ENCODE measurements at regions not wholly inside any gene's neighbourhood (a gene's known extent, or its start where the extent isn't known, plus 50 kb on each side); places are given as distances from the start of the nearest gene placed in this dataset.

GRCh38 chr21:27648560-27648959, 681.7 kb upstream of the ADAMTS5 start:
- ChIA-PET POLR2A (no interaction called here), CTCF (no interaction called here)
- Histone ChIP-seq H3K27ac (ENCODE audit: low read depth, low read length) (no peak overlapping the region), H3K36me3 (ENCODE audit: control insufficient read depth in 2 of 3, insufficient read depth in 3 of 3, low read length in 3 of 3) (no peaks in the 10 kb centered on the region), H3K4me3 (ENCODE audit: low read length) (no peak overlapping the region), H3K27me3 (ENCODE audit: control insufficient read depth in 2 of 2, insufficient read depth in 2 of 2, low read length in 2 of 2) (no peaks in the 10 kb centered on the region), H3K4me1 (ENCODE audit: control insufficient read depth in 2 of 2, insufficient read depth in 2 of 2, low read length in 2 of 2) (no peaks in the 10 kb centered on the region), H3K9me3 (ENCODE audit: control insufficient read depth in 2 of 3, low read length in 3 of 3) (no peaks in the 10 kb centered on the region)
- DNase-seq (no peak), ATAC-seq (no peak)
- Mint-ChIP-seq H3K27me3 (peaks cover 0 to 2% (median 0%) of the 10 kb centered on the region in 5 donors), H3K4me1 (no peaks in the 10 kb centered on the region), H3K4me3 (no peak overlapping the region), H3K9me3 (peaks cover 0 to 12% (median 0%) of the 10 kb centered on the region in 11 donors), H3K36me3 (no peaks in the 10 kb centered on the region), H3K27ac (no peak overlapping the region)
- intact Hi-C loops (cut with micrococcal nuclease): no loop called here

DNA sequence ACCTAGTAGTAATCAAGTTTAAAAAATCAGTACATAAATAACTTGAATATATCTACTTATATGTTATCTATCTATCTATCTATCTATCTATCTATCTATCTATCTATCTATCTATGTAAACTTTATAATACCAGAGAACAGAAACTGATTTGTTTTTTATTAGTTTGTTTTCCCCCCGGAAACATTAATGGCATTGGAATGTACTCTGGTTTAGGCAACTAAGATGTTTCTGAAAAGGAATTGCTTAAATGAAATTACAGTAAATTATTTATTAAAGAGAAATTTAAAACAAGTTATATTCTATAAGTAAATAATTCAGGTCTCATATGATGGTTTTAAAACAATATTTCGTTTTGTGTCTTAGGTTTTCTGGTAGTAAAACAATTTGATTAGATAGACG, 681.0 kb upstream of the ADAMTS5 start:
- Mint-ChIP-seq H3K4me1 (no peaks in the 10 kb centered on the region), H3K36me3 (no peaks in the 10 kb centered on the region), H3K27ac (no peak overlapping the region), H3K4me3 (no peak overlapping the region), H3K9me3 (peaks cover 0 to 12% (median 0%) of the 10 kb centered on the region in 11 donors), H3K27me3 (peaks cover 0 to 2% (median 0%) of the 10 kb centered on the region in 5 donors)
- intact Hi-C loops (cut with micrococcal nuclease): no loop called here
- DNase-seq: no peak
- Histone ChIP-seq H3K27me3 (ENCODE audit: control insufficient read depth in 2 of 2, insufficient read depth in 2 of 2, low read length in 2 of 2) (no peaks in the 10 kb centered on the region), H3K4me3 (ENCODE audit: low read length) (no peak overlapping the region), H3K27ac (ENCODE audit: low read depth, low read length) (no peak overlapping the region), H3K36me3 (ENCODE audit: control insufficient read depth in 2 of 3, insufficient read depth in 3 of 3, low read length in 3 of 3) (no peaks in the 10 kb centered on the region), H3K4me1 (ENCODE audit: control insufficient read depth in 2 of 2, insufficient read depth in 2 of 2, low read length in 2 of 2) (no peaks in the 10 kb centered on the region), H3K9me3 (ENCODE audit: control insufficient read depth in 2 of 3, low read length in 3 of 3) (no peaks in the 10 kb centered on the region)
- CTCF ChIA-PET: no interaction called here
- no peak for ATAC-seq
- POLR2A ChIA-PET: no interaction called here

DNA sequence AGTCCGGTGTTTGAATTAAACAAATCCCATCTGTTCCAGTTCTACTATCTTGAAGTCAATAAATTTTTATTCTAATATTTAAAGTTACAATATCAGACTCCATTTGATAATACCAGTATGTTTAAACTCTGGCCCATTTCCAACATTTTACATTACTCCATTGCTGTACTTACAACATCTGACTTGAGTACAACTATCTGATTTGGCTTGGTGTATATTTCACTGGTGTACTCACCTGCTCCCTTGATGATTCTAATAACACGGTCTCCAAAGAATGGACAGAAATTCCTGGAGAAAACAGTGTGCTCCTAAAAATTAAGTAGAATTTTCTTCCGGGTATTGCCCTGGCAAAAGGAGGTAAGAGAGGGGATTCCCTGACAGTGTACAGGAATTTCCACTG, 680.5 kb upstream of the ADAMTS5 start:
- H3K4me3 Mint-ChIP-seq: no peak overlapping the region
- Histone ChIP-seq H3K9me3 (ENCODE audit: control insufficient read depth in 2 of 3, low read length in 3 of 3) (no peaks in the 10 kb centered on the region), H3K36me3 (ENCODE audit: control insufficient read depth in 2 of 3, insufficient read depth in 3 of 3, low read length in 3 of 3) (no peaks in the 10 kb centered on the region), H3K27me3 (ENCODE audit: control insufficient read depth in 2 of 2, insufficient read depth in 2 of 2, low read length in 2 of 2) (no peaks in the 10 kb centered on the region), H3K4me3 (ENCODE audit: low read length) (no peak overlapping the region), H3K27ac (ENCODE audit: low read depth, low read length) (no peak overlapping the region), H3K4me1 (ENCODE audit: control insufficient read depth in 2 of 2, insufficient read depth in 2 of 2, low read length in 2 of 2) (no peaks in the 10 kb centered on the region)
- POLR2A ChIA-PET: no interaction called here
- intact Hi-C loops (cut with micrococcal nuclease): no loop called here
- H3K36me3 Mint-ChIP-seq: no peaks in the 10 kb centered on the region
- no peak for DNase-seq
- CTCF ChIA-PET: no interaction called here
- peaks cover 0 to 2% (median 0%) of the 10 kb centered on the region in 5 donors for H3K27me3 Mint-ChIP-seq
- peaks cover 0 to 12% (median 0%) of the 10 kb centered on the region in 11 donors for H3K9me3 Mint-ChIP-seq
- H3K4me1 Mint-ChIP-seq: no peaks in the 10 kb centered on the region
- no peak overlapping the region for H3K27ac Mint-ChIP-seq
- no peak for ATAC-seq

- H3K36me3 ChIP-seq (ENCODE audit: control insufficient read depth in 2 of 3, insufficient read depth in 3 of 3, low read length in 3 of 3): no peaks in the 10 kb centered on the region
- H3K36me3 Mint-ChIP-seq: no peaks in the 10 kb centered on the region
- H3K4me3 ChIP-seq (ENCODE audit: low read length): no peak overlapping the region
- intact Hi-C loops (cut with micrococcal nuclease): no loop called here
- ATAC-seq (no peak), DNase-seq (no peak)
- H3K9me3 Mint-ChIP-seq: peaks cover 0 to 12% (median 0%) of the 10 kb centered on the region in 11 donors
- H3K9me3 ChIP-seq (ENCODE audit: control insufficient read depth in 2 of 3, low read length in 3 of 3): no peaks in the 10 kb centered on the region
- H3K27ac ChIP-seq (ENCODE audit: low read depth, low read length): no peak overlapping the region
- H3K4me1 ChIP-seq (ENCODE audit: control insufficient read depth in 2 of 2, insufficient read depth in 2 of 2, low read length in 2 of 2): no peaks in the 10 kb centered on the region
- no peaks in the 10 kb centered on the region for H3K27me3 ChIP-seq (ENCODE audit: control insufficient read depth in 2 of 2, insufficient read depth in 2 of 2, low read length in 2 of 2)
- ChIA-PET POLR2A (no interaction called here), CTCF (no interaction called here)
- H3K4me1 Mint-ChIP-seq: no peaks in the 10 kb centered on the region
- no peak overlapping the region for H3K4me3 Mint-ChIP-seq
- H3K27ac Mint-ChIP-seq: no peak overlapping the region
- H3K27me3 Mint-ChIP-seq: peaks cover 0 to 2% (median 0%) of the 10 kb centered on the region in 5 donors
Measured at GRCh38 chr21:27646691-27647090, 679.8 kb upstream of the ADAMTS5 start.

DNA sequence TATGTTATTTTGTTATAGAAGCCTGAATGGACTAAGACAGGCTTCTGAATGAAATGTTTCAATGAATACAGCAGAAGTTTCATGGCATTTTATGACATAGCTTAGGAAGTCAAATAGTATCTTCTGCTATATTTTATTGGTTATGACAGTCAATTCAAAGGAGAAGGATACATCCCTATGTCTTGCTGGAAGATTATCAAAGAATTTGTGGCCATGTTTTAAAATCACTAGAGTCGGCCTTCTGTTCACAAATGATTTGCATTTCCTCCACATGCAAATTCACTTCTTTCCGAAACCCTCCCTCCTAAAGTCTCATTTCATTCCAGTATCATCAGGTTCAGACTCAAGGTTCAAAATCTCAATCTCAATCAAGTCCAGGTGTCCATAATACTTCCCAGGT, 679.2 kb upstream of the ADAMTS5 start:
- POLR2A ChIA-PET: no interaction called here
- no peak overlapping the region for H3K4me3 ChIP-seq (ENCODE audit: low read length)
- H3K4me3 Mint-ChIP-seq: no peak overlapping the region
- H3K9me3 Mint-ChIP-seq: peaks cover 0 to 12% (median 0%) of the 10 kb centered on the region in 11 donors
- no peak overlapping the region for H3K27ac Mint-ChIP-seq
- no peaks in the 10 kb centered on the region for H3K36me3 ChIP-seq (ENCODE audit: control insufficient read depth in 2 of 3, insufficient read depth in 3 of 3, low read length in 3 of 3)
- H3K9me3 ChIP-seq (ENCODE audit: control insufficient read depth in 2 of 3, low read length in 3 of 3): no peaks in the 10 kb centered on the region
- no peaks in the 10 kb centered on the region for H3K27me3 ChIP-seq (ENCODE audit: control insufficient read depth in 2 of 2, insufficient read depth in 2 of 2, low read length in 2 of 2)
- ATAC-seq: no peak
- no peak overlapping the region for H3K27ac ChIP-seq (ENCODE audit: low read depth, low read length)
- intact Hi-C loops (cut with micrococcal nuclease): no loop called here
- H3K27me3 Mint-ChIP-seq: peaks cover 0 to 2% (median 0%) of the 10 kb centered on the region in 5 donors
- no peak for DNase-seq
- CTCF ChIA-PET: no interaction called here
- H3K4me1 Mint-ChIP-seq: no peaks in the 10 kb centered on the region
- H3K4me1 ChIP-seq (ENCODE audit: control insufficient read depth in 2 of 2, insufficient read depth in 2 of 2, low read length in 2 of 2): no peaks in the 10 kb centered on the region
- no peaks in the 10 kb centered on the region for H3K36me3 Mint-ChIP-seq

DNA sequence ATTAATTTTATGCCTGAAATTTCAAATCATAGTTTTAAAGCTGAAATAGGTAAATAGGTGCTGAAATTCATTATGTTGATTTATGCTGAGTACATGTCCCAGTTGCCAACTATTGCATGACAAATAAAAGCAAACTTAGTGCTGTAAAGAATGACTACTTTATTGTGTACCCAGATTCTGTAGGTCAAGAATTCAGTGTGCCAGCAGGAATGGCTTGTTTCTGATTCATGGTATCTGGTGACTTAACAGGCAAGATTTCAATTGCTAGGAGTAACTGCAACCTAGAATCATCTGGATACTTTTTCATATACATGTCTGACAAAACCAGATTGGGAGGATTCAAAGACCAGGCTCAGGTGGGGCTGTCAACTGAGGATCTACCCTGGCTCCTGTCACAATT, 678.4 kb upstream of the ADAMTS5 start:
- H3K27me3 Mint-ChIP-seq: peaks cover 0 to 2% (median 0%) of the 10 kb centered on the region in 5 donors
- peaks cover 0 to 12% (median 0%) of the 10 kb centered on the region in 11 donors for H3K9me3 Mint-ChIP-seq
- H3K4me3 ChIP-seq (ENCODE audit: low read length): no peak overlapping the region
- ChIA-PET POLR2A (no interaction called here), CTCF (no interaction called here)
- no peak overlapping the region for H3K27ac ChIP-seq (ENCODE audit: low read depth, low read length)
- no peaks in the 10 kb centered on the region for H3K4me1 ChIP-seq (ENCODE audit: control insufficient read depth in 2 of 2, insufficient read depth in 2 of 2, low read length in 2 of 2)
- ATAC-seq: no peak
- H3K27me3 ChIP-seq (ENCODE audit: control insufficient read depth in 2 of 2, insufficient read depth in 2 of 2, low read length in 2 of 2): no peaks in the 10 kb centered on the region
- no peak overlapping the region for H3K4me3 Mint-ChIP-seq
- no peaks in the 10 kb centered on the region for H3K36me3 Mint-ChIP-seq
- intact Hi-C loops (cut with micrococcal nuclease): no loop called here
- no peaks in the 10 kb centered on the region for H3K9me3 ChIP-seq (ENCODE audit: control insufficient read depth in 2 of 3, low read length in 3 of 3)
- H3K4me1 Mint-ChIP-seq: no peaks in the 10 kb centered on the region
- DNase-seq: no peak
- no peaks in the 10 kb centered on the region for H3K36me3 ChIP-seq (ENCODE audit: control insufficient read depth in 2 of 3, insufficient read depth in 3 of 3, low read length in 3 of 3)
- no peak overlapping the region for H3K27ac Mint-ChIP-seq

DNA sequence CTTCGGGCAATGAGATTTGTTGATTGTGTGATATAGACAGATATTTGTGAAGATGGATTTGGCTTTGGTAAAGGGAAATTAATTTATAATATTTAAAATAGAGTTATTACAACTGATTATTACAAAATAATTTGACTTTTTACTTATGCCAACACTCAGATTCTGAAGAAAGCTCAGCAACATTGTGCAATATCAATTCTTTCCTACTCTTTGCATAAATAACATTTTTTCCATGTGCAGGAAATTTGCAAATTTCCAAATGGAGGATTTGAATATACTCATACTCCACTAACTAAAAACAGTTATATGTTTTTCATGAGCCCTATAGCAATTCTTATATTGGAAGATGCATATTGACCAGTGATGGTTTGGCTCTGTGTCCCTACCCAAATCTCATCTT, 676.4 kb upstream of the ADAMTS5 start:
- Mint-ChIP-seq H3K36me3 (no peaks in the 10 kb centered on the region), H3K4me1 (no peaks in the 10 kb centered on the region), H3K4me3 (no peak overlapping the region), H3K27me3 (peaks cover 0 to 2% (median 0%) of the 10 kb centered on the region in 5 donors), H3K9me3 (peaks cover 0 to 9% (median 0%) of the 10 kb centered on the region in 11 donors), H3K27ac (no peak overlapping the region)
- intact Hi-C loops (cut with micrococcal nuclease): no loop called here
- Histone ChIP-seq H3K36me3 (ENCODE audit: control insufficient read depth in 2 of 3, insufficient read depth in 3 of 3, low read length in 3 of 3) (no peaks in the 10 kb centered on the region), H3K27ac (ENCODE audit: low read depth, low read length) (no peak overlapping the region), H3K4me3 (ENCODE audit: low read length) (no peak overlapping the region), H3K4me1 (ENCODE audit: control insufficient read depth in 2 of 2, insufficient read depth in 2 of 2, low read length in 2 of 2) (no peaks in the 10 kb centered on the region), H3K27me3 (ENCODE audit: control insufficient read depth in 2 of 2, insufficient read depth in 2 of 2, low read length in 2 of 2) (no peaks in the 10 kb centered on the region), H3K9me3 (ENCODE audit: control insufficient read depth in 2 of 3, low read length in 3 of 3) (no peaks in the 10 kb centered on the region)
- ChIA-PET POLR2A (no interaction called here), CTCF (no interaction called here)
- ATAC-seq (no peak), DNase-seq (no peak)
